ENCODE measurements at regions not wholly inside any gene's neighbourhood (a gene's known extent, or its start where the extent isn't known, plus 50 kb on each side); places are given as distances from the start of the nearest gene placed in this dataset.

DNA sequence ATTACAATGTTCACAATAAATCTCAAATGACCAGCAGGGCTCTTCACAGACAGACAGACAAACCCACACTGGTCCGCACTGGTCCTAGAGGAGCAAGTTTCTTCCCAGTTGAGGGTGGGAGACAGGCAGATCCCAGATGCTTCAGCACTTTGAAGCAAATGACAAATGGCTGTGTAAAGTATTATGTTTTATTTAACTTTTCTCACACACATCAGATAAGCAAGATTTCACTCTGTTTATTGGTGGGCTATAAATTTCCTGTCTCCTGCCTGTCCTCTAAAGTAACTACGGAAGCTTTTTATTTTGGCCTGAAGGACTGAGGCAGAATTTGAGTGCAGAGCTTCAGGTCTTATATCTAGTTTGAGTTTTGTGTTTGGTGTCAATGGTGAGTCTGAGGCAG is 174.7 kb upstream of the MTNR1B start (continued):
- TF ChIP-seq CHD2 (IDR thresholded peaks at IDR 0.05; ENCODE audit: low read length) (no peak), TCF12 (IDR thresholded peaks at IDR 0.05; ENCODE audit: low read depth, low read length) (no peak), RBBP5 (IDR thresholded peaks at IDR 0.05; ENCODE audit: borderline replicate concordance, low read depth, low read length) (no peak), RNF2 (IDR thresholded peaks at IDR 0.05; ENCODE audit: borderline replicate concordance, low read depth, low read length, missing control alignments, poor library complexity, severe bottlenecking) (no peak), SUZ12 (IDR thresholded peaks at IDR 0.05; ENCODE audit: low read length) (no peak), KDM1A (IDR thresholded peaks at IDR 0.05; ENCODE audit: borderline replicate concordance, low read length) (no peak)
- TF ChIP-seq, protein P1, sequence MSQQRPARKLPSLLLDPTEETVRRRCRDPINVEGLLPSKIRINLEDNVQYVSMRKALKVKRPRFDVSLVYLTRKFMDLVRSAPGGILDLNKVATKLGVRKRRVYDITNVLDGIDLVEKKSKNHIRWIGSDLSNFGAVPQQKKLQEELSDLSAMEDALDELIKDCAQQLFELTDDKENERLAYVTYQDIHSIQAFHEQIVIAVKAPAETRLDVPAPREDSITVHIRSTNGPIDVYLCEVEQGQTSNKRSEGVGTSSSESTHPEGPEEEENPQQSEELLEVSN (IDR thresholded peaks at IDR 0.05): no peak
